HL-60 (cell line): ENCODE measurements at regions not wholly inside any gene's neighbourhood (a gene's known extent, or its start where the extent isn't known, plus 50 kb on each side); places are given as distances from the start of the nearest gene placed in this dataset.

Source experiments
- CTCF ChIP-seq: IDR thresholded peaks from one replicate; pipeline ENCODE4 v1.5.1; 2011; ENCODE audit warnings: low read length, control low read depth, inconsistent platforms; ENCODE audit not compliant: insufficient read depth
- SPI1 ChIP-seq: IDR thresholded peaks from 2 replicates; pipeline ENCODE4 v1.6.1; 2012; ENCODE audit warnings: low read depth, mild to moderate bottlenecking, borderline replicate concordance

DNA sequence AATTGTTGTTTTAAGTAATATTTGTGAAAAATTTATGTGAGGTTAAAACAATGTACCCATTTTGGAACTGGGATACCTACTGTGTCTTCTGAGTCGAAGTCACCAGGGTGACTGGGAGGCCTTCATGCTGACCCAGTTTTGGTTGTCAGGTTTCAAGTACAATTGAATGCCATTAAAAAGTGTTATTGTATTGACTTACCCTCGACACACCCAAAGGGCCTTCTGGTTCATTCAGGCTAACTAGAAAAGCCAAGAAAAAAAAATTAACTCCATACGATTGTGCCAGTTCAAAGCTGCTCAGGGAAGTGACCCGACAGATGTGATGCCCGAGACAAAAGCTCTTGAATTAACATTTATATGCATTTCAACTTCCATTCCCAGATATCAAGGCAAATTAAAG lies 190.0 kb downstream of the ST6GAL2 start:
- TF ChIP-seq CTCF (no peak), SPI1 (no peak)
